Ecto neural progenitor cell (in vitro differentiated cells): ENCODE measurements at regions not wholly inside any gene's neighbourhood (a gene's known extent, or its start where the extent isn't known, plus 50 kb on each side); places are given as distances from the start of the nearest gene placed in this dataset.
"Not testable (repeated sequence)": the region's sequence is repeated elsewhere in the genome, so short reads cannot be mapped to it uniquely, and the experiment has no call there.

ENCODE experiments used
- DNase-seq: peaks from one replicate; pipeline ENCODE4 v3.0.0-alpha.2; 2018; ENCODE audit warnings: low spot score

DNA sequence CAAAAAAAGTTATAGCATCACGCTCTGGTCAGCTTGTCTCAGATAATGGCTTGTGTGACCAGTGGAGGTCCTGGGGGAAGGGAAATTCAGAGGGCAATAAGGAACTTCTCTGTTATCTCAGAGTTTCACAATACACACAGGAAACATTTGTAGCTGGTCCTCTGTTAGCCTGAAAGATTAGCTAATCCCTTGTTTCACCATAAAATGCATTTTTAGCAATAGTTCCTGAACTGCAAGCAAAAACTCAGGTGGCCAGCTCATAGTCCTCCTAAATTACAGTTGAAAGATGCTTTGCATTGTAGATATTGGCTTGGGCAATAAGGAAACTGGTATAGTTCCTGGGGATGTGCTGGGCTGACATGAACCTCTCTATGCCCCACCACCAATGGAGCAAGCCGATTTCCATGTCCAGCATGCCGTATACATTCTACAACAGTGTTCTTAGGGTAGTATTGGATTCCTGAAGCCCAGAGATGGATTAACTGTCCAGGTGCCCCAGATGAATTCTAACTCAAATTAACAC lies 141.5 kb upstream of the TBL1XR1 start:
- no peak for DNase-seq

DNA sequence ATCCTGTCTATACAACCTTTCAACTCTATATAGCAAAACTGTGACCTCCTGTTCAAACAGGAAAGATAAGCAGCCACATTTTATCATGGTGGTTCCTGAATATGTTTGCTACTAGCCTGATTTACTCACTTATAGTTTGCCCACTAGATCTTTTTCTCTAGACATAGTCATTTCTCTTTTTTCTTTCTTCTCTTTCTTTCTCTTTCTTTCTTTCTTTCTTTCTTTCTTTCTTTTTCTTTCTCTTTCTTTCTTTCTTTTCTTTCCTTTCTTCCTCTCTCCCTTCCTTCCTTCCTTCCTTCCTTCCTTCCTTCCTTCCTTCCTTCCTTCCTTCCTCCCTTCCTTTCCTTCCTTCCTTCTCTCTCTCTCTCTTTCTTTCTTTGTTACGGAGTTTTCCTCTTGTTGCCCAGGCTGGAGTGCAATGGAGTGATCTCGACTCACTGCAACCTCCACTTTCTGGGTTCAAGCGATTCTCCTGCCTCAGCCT lies 142.0 kb upstream of the TBL1XR1 start:
- not testable (repeated sequence) for DNase-seq

DNA sequence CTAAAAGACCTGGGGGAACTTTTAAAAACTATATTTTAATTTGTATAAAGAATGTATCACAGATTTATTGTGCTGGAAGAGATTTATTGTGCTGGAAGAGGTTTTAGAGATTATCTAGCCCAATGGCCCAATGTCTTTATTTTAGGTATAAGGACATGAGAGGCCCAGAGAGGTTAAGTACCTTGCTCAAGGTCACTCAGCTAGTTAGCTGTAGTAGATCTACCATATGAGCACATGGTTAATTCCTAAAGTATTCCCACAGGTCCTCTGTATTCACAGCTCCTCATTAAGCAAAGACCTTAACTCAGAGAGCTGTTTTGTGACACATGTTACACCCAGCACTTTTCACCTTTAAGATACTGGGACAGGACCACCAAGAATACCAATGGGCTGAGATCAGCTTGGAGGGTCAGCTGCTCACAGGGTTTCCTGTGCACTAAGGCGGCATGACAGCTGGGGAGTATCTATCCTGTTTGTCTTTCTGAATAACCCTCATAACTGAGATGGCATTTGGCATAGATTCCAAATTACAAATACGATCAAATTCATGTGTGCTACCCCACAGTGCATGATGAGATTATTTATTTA lies 143.1 kb upstream of the TBL1XR1 start:
- no peak for DNase-seq

DNA sequence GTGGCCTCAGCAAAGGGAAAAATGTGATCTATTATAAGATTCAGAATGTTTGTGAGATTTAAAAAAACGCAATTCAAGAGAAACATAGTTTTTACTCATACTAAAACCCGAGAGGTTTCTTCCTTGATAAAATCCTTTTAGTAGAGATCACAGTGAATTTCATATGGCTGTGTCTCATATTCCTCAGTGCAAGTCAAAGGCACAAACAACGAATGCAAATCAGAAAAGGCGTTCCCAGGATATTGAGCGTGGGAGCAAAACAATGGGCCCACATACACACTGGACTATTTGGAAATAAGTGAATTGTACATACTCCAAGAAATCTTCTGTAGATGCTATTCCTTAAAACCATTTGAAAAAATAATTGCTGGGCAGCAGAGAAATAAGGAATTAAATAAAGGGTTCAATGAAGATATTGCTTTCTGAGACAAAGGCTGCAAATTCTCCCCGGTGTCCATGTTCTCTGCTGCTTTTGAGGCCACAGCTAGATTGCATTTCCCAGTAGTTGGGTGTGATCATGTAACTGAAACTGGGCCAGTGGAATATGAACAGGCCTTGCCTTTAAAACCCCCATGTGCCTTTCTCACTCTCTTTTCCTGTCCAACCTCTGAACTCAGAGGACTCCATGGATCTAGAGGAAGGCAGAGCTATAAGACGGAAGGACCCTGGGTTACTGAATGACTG lies 144.6 kb upstream of the TBL1XR1 start:
- no peak for DNase-seq

DNA sequence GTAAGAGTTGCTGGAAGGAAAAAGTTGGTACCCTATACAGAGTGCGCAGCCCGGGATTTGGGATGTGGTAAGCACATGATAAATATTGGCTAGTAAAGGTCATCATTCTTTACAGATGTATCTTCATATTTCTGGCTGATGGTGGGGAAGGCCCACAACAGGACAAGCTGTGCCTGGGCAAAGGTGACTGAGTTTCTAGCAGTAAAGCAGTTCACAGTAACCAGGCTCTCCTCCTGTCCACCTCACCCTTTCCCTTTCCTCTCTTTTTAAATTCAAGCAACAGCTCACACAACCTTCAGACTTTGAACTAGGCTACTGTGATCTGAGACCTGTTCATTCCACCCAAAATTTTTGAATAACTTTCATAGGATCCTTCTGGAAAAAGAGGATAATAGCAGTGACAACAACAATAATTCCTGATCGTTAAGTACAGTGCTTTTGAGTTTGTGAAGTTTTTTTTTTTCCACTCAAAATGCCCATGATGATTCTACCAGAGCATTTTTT lies 145.9 kb upstream of the TBL1XR1 start:
- DNase-seq = no peak

DNA sequence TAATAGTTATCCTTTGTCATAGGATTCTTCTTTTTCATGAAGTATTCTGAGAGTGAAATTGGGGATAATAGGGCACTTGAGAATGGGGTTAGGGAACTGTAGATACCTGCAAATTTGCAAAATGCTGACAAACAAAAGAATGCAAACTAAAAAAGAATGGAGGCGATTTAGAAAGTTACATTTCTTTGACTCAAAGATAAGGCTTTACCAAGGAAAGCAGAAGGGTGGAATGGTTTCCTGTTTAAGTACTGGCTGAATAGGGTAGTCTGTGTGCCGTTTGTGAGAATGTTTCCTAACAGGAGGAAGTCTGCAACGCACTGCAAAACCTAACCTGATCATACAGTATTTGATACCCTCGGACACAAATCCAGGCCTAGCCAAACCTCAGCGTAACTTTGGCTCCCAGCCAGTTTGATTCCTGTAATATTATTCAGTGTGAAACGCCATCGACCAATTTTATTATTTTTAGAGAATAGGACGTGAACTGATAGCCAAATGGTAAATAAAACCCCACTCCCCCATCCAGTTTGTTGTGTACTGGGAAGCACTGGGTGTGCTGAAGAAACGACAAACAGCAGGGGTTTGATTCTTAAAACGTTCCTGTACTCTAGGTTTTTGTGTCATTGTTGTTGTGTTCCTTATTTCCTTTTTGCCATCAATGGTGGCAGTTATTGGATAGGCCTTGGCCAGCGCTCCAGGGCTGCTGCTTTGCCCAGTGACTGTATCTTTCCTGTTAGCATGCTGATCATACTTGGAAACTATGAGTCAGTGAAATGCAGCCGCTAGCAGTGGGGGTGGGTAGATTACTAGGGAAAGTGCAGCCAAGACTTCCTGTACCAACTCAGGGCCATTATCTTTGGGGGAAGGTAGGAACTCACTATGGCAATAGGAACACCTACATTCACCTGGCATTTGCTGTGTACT lies 148.0 kb upstream of the TBL1XR1 start:
- DNase-seq = no peak

DNA sequence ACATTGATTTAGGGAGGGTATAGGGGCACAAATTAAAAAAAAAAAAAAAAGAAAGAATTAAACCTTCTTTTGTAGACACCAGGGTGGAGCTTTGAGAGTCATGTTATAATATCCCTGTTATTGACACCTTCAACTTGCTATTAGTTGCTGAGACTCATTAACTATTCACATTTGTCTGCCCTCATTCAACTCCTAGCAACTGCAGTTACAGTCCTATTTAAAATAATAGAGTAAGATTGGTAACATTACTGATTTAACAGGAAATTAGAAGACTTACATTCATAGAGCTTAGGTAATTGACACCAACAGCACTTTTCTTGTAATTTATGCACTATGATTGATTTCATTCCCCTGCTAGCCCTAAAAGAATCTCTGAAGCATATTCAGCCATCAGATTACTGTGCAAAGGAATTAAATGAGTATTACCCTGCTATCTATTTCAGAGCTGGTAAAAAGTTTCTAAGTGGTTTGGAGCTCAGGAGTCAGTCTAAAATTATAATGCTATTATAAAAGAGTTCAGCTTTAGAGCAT lies 148.8 kb upstream of the TBL1XR1 start:
- no peak for DNase-seq

DNA sequence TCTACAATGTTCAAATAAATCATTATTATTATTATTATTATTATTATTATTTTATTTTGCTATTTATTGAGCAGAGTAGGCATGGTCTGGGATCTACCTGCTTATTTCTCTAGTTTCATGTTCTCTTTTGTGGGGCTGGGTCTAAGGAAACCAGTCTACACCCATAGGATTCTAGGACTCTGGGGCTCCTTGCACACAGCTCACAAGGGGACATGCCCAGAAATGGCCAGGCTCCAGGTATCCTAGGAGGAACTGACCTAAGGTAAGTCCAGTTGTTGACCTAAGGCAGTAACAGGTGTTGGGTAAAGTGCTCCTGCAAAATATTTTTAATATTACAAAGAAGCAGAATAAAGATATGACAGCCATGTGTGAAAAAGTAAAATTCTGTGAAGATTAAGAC lies 149.6 kb upstream of the TBL1XR1 start:
- DNase-seq = no peak

DNA sequence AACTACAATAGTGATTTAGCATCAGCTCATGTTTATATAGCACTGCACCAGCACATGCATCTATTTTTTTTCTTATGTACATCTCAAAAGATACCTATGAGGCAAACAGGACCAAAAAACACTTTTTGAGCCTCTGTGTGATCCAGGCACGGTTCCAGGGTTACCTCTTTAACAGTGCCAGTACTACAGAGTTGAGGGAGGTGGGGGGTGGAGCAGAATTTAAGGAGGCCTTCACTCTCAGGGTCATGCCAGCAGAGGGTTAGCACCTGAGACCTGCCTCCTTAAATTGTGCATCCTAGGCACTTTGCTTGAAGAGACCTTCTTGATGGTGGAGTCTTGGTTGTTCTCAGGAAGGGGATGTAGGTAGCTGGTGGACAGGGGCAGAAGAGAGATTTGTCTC lies 150.3 kb upstream of the TBL1XR1 start:
- no peak for DNase-seq

DNA sequence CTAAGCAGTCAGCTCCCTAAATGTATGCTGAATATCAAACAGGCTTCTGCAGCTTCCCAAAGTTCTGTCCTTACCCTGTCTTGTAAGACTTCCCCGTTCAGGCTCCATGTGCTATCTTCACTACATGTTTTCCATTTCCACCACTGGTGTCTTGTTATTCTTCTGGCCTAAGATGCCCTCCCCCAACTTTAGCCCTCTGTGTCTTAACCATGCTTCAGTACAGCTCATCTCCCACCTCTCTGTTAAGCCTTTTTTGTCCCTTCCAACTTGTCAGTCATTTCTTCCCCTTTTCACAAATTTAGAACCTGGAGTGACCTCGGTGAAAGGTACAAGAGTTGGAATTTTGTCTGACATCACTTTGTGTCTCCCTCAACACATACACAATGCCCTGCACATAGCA lies 151.7 kb upstream of the TBL1XR1 start:
- no peak for DNase-seq

DNA sequence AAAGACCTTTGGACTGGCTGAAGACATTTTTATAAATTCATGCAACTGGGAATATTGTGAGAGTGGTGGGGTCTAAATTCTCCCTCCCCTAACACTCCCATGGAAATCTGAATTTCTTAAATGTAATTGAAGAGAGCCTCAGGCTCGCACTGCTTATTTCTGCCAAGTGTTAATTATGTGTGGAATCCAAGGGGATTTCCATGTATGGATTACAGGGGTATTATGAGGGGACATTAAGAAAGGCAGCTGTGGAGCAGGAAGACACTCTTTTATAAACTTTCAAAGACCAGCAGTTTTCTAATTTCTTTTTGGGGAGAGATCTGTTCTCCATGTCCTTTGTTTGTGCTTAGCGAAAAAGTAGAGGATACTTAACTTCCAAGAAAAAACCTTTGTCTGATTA lies 152.1 kb upstream of the TBL1XR1 start:
- no peak for DNase-seq

DNA sequence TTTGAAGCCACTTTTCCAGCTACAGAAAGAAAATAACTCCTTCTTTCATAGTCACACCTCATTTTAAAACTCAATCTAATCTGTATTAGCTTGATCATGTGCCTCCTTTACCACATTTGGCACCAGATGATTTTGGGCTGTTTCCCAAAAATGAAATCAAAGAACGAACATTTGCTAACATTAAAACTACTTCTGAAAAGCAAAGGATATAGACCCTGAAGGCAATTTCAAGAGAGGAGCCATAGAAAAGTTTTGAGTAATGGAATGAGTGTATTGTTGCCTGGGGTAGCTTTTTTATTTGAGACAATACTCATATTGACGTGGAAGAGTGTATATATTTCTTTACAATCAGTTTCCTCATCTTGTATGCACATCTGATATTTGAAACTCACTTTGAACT lies 152.8 kb upstream of the TBL1XR1 start:
- DNase-seq = no peak

DNA sequence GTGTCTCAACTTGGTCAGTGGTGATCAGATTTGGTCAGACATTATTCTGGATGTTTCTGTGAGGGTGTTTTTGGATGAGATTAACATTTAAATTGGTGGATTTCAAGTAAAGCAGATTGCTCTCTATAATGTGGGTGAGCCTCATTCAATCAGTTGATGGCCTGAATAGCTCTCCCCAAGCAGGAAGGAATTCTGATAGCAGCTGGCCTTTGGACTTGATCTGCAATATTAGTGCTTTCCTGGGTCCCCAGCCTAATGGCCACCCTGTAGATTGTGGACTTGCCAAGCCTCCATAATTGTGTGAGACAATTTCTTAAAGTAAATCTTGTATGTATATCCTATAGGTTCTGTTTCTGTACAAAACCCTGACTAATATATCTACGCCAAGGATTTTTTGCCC lies 153.9 kb upstream of the TBL1XR1 start:
- DNase-seq = no peak

DNA sequence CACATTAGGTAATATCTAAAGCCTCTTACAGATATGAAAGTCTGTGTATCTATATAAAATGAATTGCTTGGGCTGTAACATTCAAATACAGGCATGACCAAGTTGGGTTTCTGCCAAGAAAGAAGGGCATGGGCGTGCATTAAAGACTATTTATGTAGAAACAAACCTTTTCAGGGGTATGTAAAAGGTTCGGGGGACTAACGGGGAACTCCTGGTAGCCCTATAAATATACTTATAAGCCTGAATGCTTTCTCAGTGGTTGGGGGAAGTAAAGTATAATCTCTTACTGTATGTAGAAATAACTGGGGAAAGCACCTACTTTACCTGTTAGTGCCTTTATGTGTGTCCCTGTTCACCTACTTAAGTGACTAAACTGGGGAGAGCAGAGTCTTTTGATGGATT lies 154.5 kb upstream of the TBL1XR1 start:
- DNase-seq = no peak

DNA sequence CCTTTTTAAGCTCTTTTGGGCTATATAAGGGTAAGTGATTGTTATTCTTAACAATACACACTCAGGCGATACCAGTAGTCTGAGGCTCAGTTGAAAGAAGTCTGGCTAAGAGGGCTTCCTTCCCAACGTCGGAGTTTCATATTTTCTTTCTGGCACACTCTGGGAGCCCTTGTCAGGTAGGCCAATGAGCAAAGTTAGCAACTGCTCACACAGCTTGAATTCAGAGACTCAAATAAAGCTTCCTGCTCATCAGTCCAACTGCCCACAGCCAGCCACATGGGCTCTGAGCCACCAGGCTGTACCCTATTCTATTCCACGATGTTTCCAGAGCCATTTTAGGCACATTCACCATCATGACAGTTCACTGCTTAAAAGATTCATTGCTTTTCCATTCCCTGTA lies 155.1 kb upstream of the TBL1XR1 start:
- no peak for DNase-seq

DNA sequence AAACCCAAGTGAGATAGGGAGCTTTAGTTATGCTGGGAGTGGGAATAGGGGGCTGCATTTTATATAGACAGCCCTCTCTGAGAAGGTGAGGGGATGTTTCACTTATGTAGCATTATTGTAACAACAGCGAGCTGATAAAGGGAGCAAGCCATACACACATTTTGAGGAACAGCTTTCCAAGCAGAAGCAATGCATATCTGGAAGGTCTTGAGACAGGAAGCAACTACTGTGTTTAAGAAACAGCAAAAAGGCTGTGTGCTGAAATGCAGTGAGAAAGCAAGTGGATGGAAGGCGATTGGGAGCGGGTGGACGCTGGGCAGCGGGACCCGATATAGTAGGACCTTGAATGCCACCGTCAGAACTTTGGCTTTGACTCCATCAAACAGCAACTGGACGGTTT lies 155.9 kb upstream of the TBL1XR1 start:
- DNase-seq = no peak

DNA sequence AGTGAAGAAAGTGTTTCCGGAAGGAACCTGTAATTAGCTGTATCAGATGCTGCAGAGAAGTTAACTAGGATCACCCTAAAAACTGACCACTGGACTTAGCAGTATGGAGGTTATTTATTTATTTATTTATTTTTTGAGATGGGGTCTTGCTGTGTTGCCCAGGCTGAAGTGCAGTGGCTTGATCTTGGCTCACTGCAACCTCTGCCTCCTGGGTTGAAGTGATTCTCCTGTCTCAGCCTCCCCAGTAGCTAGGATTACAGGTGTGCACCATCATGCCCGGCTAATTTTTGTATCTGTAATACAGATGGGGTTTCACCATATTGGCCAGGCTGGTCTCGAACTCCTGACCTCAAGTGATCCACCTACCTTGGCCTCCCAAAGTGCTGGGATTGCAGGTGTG lies 156.6 kb upstream of the TBL1XR1 start:
- DNase-seq = not testable (repeated sequence)

DNA sequence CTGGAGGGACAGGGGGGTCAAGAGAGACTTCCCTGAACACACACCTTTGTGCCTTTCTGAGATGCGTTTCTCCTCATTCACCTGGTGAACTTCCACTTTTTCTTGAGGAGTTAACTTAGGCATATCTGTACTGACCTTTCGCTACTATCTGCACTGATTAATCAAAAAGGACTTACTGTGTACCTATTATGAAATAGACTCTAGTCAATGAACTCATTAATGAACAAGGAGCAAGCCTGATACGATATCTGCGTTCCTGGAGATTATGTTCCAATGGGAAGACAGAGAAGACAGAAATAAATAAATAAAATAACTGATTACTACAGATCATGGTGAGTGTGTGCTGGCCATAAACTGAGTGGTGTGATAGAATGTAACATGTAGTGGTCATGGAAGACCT lies 157.2 kb upstream of the TBL1XR1 start:
- no peak for DNase-seq

DNA sequence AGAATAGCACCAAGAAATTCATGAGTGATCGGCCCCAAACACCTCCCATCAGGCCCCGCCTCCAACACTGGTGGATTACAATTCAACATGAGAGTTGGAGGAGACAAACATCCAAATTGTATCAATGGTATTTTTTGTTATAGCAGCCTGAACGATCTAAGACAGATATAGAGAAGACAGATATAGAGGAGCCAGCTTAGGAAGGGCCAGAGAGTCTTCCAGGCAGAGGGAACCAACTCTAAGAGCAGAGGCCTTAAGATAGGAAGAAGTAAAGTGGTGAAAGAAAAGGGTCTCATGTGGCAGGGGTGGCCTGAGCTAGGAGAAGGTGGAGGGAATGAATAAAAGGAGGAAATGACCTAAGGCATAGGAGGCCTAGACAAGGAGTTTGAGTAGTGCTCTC lies 158.8 kb upstream of the TBL1XR1 start:
- no peak for DNase-seq

DNA sequence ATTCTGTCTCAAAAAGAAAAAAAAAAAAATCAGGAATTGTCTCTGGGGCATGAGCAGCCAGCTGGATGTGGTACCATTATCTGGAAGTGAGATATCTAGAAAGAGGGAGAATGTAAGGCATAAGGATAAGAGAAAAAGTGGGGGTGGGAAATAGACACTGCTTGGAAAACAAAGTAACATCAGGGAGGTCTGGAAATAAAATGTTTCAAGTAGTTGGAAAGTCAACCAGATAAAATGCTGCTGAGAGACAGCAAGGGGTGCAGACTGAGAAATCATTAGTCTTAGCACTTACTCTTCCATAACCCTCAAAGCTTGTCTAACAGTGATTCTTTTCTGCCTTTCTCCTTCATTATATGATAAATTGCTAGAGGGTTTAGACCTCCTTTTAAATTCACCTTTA lies 159.7 kb upstream of the TBL1XR1 start:
- no peak for DNase-seq

DNA sequence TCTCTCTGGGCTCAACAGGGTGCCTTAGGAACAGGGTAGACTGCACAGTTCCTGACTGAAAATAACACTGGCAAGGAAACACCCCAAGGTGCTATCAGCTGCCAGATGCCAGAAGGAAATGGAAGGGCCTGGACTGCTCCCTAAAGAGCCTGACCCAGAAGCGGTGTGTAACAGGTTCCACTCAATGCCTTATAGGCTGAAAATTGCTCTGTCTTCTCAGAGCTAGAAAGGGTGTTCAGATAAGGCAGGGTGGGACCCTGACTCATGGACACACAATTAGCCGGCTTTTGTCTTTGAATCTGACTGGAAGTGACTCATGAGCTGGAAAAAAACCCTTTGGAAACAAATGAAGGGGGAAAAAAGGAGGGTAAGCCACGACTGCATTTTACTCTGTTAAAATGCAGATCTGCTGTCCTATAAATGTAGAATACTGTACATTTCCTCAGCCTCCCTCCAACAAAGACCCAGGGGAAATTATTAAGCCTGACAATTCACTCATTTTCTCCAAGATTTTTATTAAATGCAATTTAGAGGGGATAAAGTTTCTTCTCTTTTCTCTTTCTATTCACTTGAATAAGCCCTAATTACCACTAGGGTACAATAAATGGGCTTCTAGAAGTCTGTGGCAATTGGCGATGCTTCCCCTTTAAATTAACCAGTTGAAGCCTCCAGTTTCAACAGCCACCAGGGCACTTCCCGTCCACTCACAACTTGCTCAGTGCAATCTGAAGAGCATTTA lies 160.2 kb upstream of the TBL1XR1 start:
- no peak for DNase-seq
